GM10266 (cell line): ENCODE measurements at regions not wholly inside any gene's neighbourhood (a gene's known extent, or its start where the extent isn't known, plus 50 kb on each side); places are given as distances from the start of the nearest gene placed in this dataset.

Experiments used
- DNase-seq: peaks from one replicate; pipeline ENCODE4 v3.0.0; 2012; ENCODE audit errors: extremely low spot score
- CTCF ChIP-seq: IDR thresholded peaks from 2 replicates; pipeline ENCODE4 v1.5.1; 2012; ENCODE audit warnings: mild to moderate bottlenecking, low read depth; ENCODE audit not compliant: control insufficient read depth, insufficient read depth; ENCODE audit errors: missing control alignments

GRCh38 chr5:124481419-124481818, 265.0 kb downstream of the ZNF608 start:
- TF ChIP-seq CTCF, result no peak
- DNase-seq, result no peak

GRCh38 chr5:124480964-124481363, 265.5 kb downstream of the ZNF608 start:
- no peak for DNase-seq
- no peak for TF ChIP-seq CTCF

DNA sequence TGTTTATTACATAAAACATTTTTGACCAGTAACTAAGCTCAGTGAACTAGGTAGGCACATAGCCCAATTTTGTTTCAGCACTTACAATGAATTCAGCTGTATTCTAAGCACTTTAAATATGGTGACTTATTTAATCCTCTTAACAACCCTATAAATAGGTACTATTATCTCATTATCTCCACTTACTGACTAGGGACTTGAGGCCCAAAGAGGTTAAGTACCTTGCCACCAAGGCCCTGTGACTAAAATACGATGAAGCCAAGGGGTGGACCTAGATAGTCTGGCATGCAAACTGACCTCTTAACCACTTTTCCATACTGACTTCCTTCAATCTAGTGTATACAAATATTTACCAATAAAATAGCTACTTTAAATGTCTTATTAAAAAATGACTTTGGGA, 266.4 kb downstream of the ZNF608 start:
- DNase-seq, result no peak
- TF ChIP-seq CTCF, result no peak

DNA sequence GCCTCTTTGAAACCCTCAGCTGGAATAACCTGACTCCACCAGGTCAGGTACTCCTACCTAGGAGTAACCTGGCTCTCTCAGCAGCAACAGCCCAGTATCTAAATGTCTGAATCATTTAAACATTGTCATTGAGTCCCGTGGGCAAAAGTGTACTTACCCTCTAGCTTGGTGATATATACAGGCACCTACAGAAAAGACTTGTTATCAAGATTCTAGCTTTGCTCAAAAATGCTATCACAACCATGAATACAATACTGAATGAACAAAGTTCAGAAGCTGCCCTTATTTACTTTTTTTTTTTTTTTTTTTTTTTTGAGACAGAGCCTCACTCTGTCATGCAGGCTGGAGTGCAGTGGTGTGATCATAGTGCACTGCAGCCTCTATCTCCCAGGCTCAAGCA, 268.2 kb downstream of the ZNF608 start:
- DNase-seq, result no peak
- no peak for TF ChIP-seq CTCF

GRCh38 chr5:124477577-124477976, 268.9 kb downstream of the ZNF608 start:
- no peak for TF ChIP-seq CTCF
- DNase-seq, result no peak

DNA sequence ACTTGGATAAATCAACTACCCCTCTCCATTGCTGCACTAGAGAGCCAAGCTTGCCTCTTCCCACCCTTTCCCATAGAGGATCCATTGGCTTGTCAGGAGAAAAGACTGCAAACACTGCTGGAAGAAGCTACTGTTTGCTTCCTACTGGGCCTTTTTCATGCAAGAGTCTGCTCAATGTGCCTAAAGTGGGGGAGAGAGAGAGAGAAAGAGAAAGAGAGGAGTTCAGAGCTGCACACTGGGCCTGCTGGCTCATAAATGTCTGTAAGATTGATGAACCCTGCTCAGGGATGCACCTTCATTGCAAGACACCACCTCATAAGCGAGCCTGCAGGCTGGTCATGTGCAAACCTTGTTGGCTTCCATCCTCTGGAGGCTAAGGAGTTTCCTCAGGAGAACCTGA, 269.4 kb downstream of the ZNF608 start:
- DNase-seq, result no peak
- no peak for TF ChIP-seq CTCF

DNA sequence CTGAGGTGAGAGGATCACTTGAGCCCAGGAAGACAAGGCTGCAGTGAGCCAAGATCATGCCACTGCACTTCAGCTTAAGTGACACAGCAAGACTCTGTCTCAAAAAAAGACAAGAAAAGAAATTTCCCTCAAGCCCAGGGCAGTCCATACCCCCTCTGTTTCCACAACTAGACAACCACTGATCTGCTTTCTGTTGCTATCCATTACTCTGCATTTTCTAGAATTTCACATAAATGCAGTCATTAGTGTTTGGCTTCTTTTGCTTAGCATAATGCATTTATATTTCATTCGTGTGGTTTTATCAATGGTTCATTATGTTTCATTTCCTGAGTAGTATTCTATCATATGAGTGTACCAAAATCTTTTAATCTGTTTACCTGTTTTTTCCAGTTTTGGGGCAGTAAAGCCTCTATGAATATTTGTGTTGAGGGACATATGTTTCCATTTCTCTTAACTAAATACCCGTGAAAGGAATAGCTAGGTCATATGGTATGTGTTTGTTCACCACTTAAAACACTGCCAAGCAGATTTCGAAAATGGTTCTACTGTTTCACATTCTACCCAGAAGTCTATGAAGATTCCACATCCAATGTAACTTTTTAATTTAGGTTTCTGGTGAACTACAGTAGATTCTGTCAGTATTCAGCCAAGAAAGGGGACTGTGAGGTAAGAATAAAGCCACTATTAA, 271.8 kb downstream of the ZNF608 start:
- no peak for DNase-seq

More for the DNA sequence above, 271.8 kb downstream of the ZNF608 start:
- TF ChIP-seq CTCF, result no peak
